Eye (tissue), 1 donor: ENCODE measurements at regions not wholly inside any gene's neighbourhood (a gene's known extent, or its start where the extent isn't known, plus 50 kb on each side); places are given as distances from the start of the nearest gene placed in this dataset.

ENCODE experiments used
- DNase-seq: peaks from one replicate; pipeline ENCODE4 v3.0.0-alpha.2; 2015

GRCh38 chr14:81673930-81674329, 140.3 kb upstream of the SEL1L start:
- DNase-seq, result no peak

DNA sequence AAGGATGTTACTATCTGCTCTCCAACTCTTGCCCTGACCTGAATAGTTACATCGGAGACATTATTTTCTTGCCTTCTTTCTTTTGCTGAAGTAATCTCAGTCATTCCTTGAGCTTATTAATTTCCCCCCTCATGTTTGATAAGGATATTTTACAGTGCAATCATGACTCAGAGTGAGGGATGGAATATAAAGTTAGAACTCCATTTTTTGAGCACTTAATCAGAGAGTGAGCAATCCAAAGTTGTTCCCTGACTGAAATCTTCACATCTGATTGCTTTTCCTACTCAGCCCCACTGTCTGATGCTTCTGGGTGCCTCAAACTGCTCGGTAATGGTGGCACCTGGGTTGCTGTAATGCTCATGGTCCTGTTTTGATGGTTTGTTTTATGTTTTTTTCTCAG, 142.7 kb upstream of the SEL1L start:
- DNase-seq, result no peak

- DNase-seq, result no peak
These were observed 143.2 kb upstream of the SEL1L start for GRCh38 chr14:81676879-81677278.

DNA sequence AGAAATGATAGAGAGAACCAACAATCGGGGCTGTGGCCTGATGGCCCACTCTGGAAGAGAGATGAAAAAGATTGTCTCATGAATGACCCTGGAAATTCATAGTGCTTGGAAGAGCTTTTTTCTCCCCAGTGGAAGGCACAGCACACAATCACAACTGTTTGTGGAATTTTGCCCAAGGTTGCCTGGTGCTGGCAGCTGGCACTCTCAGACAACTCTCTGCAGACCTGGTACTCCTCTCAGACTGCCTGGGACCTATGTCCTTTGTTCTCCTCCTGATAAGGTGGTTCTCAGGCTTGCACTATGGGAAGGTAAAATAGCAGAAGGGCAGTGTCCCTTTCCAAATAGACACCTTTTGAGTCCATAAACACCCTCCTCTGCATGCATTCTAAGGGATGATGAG, 144.1 kb upstream of the SEL1L start:
- no peak for DNase-seq

- no peak for DNase-seq
These were observed 145.6 kb upstream of the SEL1L start for GRCh38 chr14:81679226-81679625.

- DNase-seq, result no peak
These were observed 147.9 kb upstream of the SEL1L start for GRCh38 chr14:81681541-81681940.

- peak; percentile 21 for DNase-seq
These were observed 148.5 kb upstream of the SEL1L start for GRCh38 chr14:81682134-81682533.

GRCh38 chr14:81682701-81683100, 149.0 kb upstream of the SEL1L start:
- peak; percentile 45 for DNase-seq

DNA sequence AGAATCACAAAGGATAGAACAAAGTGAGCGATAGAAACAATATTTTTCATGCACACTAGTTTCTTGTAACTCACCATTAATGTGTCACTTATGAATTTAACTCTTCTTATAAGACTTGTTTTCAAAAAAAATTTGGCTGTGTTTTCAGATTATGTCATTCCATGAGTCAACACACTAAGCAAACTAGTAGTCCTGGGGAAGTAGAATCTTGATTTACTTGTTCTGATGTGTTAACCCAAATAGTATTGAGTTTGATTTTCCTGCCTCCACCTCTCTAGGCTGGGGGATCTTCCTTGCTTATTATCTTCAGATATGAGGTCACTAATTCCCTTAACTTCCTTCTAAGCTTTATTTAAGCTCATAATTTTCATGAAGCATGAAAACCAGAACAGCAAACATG, 151.0 kb upstream of the SEL1L start:
- DNase-seq, result no peak

DNA sequence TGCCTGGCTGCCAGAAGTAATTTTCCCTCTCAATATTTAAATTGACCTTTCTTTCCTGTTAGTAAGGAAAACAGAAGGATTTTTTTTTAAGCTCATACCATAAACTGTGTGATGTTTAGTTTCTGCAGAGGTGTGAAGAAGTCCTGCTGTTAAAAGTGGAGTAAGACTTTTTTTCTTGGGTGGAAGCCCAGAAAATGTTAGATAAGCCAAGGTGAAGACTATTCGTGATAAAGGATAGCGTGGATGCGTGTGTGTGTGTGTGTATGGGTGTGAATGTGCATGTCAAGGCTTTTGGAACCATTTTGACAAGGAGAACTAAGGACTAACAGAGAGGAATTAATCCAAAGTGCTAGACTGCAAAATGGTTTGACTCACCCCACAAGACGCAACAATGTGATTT, 152.9 kb upstream of the SEL1L start:
- no peak for DNase-seq

- no peak for DNase-seq
These were observed 158.3 kb upstream of the SEL1L start for GRCh38 chr14:81691931-81692330.

DNA sequence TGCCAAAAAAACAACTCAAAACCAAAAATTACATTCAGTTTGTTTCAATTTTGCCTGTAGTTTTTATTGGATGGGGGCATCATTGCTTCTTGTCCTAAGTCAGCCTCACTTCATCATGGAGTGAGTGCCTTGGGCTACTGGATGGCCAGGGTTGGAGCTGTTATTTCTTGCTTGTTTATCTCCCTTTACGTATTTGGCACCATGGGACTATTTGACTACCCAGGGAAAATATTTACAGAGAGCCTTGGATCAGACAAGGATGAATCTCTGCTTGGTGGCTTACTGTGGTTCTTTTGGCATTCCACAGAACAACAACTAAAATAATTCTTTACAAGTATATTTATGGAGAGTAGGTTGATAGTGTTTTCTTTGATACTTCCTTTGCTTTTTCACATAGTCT, 160.8 kb upstream of the SEL1L start:
- DNase-seq, result no peak

DNA sequence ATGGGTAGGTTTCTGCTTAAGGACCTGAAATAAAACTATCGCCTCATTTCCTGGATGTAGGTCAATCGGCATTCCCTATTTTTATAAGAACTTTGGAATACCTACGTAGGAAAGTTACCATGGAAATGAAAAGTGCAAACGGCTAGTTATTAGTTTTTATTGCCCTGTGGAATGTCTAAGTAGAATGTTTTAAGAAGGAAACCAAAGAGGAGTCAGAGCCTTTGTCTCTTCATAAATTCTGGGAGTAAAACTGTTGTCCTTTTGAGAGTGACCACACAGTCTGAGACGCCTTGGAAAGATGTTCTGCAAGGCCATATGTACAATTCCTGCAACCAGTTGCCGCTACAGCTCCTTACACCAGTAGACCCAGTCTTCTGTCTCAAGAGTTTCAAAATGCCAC, 176.0 kb upstream of the SEL1L start:
- no peak for DNase-seq

- peak; percentile 82 for DNase-seq
These were observed 176.7 kb upstream of the SEL1L start for GRCh38 chr14:81710232-81710845.

DNA sequence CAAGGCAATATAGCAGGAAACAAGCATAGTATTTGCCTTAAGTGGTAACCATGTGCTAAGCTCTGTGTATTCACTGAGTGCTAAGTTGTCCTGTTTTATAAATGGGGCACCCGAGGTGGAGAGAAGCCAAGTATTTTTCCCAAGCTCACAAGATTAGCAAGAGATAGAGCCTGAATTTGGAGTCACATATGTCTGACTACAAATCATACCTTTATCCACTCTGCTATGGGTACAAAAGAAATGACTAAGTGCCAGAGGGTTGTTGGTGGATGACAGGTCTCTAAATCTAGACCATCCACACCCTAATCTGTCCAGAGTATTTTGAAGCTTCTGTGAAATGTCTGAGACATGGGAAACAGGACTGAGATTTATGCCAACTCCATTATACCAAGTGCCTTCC, 182.1 kb upstream of the SEL1L start:
- no peak for DNase-seq

DNA sequence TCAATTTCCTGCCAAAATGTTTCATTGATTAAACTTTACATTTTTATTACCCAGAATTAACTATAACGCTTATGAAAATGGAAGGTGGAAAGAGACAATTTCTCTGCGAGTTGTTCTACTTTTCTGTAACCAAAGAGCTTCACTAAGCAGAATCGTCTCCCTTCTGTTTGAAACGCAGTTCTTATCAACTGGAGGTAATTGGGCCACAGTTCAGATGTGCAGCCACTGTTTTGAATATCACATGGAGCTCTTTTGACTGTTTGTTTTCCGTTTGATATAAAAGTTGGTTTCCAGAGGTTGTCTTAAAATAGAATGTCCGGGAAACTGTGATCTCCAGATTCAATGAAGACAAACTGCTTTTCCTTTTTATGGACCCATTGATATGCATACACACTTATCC, 183.3 kb upstream of the SEL1L start:
- DNase-seq, result no peak

- no peak for DNase-seq
These were observed 190.3 kb upstream of the SEL1L start for GRCh38 chr14:81723956-81724355.

DNA sequence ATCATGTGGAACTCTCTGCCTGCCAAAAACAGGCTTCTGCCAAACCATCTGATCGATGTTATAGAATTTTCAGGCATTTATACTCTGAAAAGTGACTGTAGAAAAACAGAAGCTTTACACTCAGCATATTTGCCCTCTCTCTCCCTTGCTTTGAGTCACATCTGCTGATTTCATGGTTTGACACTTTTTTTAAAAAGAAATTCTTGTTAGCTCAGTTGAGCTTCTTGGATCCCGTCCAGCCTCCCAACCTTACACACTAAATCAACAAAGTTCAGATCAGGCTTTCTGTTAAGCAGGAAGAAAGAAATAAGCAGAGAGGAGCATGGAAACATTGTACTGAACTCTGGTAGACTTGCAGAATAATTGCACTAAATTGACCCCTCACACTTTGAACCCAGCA, 193.6 kb upstream of the SEL1L start:
- peak; percentile 64 for DNase-seq

- DNase-seq, result no peak
These were observed 194.8 kb upstream of the SEL1L start for GRCh38 chr14:81728447-81728846.

DNA sequence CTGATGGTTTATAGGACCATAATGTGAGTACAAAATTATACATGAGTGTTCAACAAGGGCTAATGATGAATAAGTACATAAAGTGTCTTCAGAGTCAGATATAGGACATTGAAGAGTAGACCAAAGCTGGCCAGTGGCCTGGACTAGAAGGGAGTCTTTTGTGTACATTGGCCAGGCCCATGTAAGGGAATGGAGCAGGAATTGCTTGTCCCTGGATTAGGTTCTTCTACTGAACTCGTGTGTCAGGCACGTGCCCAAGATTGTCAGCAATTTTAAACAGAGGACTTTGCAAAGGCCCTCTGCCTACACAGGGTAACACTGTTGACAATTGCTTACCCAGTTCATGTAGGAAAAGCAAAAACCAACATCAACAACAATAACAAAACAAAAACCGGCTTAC, 196.0 kb upstream of the SEL1L start:
- DNase-seq, result no peak

GRCh38 chr14:81737938-81738337, 204.3 kb upstream of the SEL1L start:
- DNase-seq, result no peak

- no peak for DNase-seq
These were observed 205.4 kb upstream of the SEL1L start for GRCh38 chr14:81738946-81739659.

DNA sequence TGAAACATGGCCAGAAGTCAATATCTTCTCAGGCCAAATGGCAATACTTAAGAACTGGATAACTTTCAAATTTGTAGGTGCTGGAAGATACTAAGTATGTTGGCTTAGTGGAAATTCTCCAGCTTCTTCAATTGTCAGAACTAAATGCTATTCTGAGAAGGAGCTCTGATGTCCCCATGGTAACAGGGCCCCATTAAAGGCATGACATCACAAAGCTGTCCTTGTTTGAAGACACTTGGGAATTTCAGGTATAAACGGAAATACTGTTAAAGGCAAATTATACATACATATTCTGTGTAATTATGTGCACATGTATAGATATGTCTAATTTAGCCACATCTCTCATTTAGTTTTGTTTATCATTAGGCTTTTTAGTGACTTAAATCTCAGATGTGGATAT, 210.0 kb upstream of the SEL1L start:
- no peak for DNase-seq

- DNase-seq, result no peak
These were observed 217.5 kb upstream of the SEL1L start for GRCh38 chr14:81751198-81751597.

GRCh38 chr14:81759541-81759940, 225.9 kb upstream of the SEL1L start:
- no peak for DNase-seq
